SU-DHL-6 (cell line): ENCODE measurements at regions not wholly inside any gene's neighbourhood (a gene's known extent, or its start where the extent isn't known, plus 50 kb on each side); places are given as distances from the start of the nearest gene placed in this dataset.

Source experiments
- CTCF ChIP-seq: fragments of 200-600 bp; sonication (generic); IDR thresholded peaks from one replicate; pipeline ENCODE4 v1.5.1; 2017; ENCODE audit warnings: antibody characterized with exemption, mild to moderate bottlenecking, low read length, moderate library complexity; ENCODE audit not compliant: insufficient read depth, poor library complexity, severe bottlenecking
- EZH2phosphoT487 ChIP-seq: fragments of 200-600 bp; sonication (generic), shearing (Covaris generic); conservative IDR thresholded peaks from 2 replicates; pipeline ENCODE4 v1.6.1; 2018; ENCODE audit warnings: mild to moderate bottlenecking, antibody characterized with exemption, low read length, moderate library complexity, mixed read lengths

GRCh38 chr4:104128031-104128849 lies 366.5 kb downstream of the CXXC4 start:
- TF ChIP-seq CTCF: no peak
- TF ChIP-seq EZH2phosphoT487: no peak
